Pancreas (tissue), 10 donors: ENCODE measurements at regions not wholly inside any gene's neighbourhood (a gene's known extent, or its start where the extent isn't known, plus 50 kb on each side); places are given as distances from the start of the nearest gene placed in this dataset.

Source experiments
- ATAC-seq, 4 donors: fragments of 200-7000 bp; cut with Tn5 transposase; one replicate each; pipeline versions ENCODE4 v1.8.0 to v1.9.1; 2020; ENCODE audit warnings: mild to moderate bottlenecking in 4 of 4, moderate library complexity in 4 of 4
- DNase-seq, 6 donors: peaks; one replicate each; pipeline ENCODE4 v3.0.0-alpha.2; 2020
- FAIRE-seq: peaks from 2 replicates; lab custom pipeline; 2012; peaks lifted over from hg19 to GRCh38; lab: Jason Lieb, UNC
- H3K27ac ChIP-seq, 4 donors: fragments of 200-600 bp; sonication (generic); 1 replicate in 3 of 4; 2 replicates in 1 of 4; pipeline versions ENCODE4 v1.5.0 to v1.8.0; 2020
- H3K27me3 ChIP-seq, 4 donors: fragments of 200-600 bp; one replicate each; pipeline ENCODE4 v1.8.0; 2021
- H3K36me3 ChIP-seq, 3 donors: fragments of 200-600 bp; sonication (generic) in 1 of 3; one replicate each; pipeline versions ENCODE4 v1.5.0 to v1.8.0; 2020 to 2021
- H3K4me1 ChIP-seq, 3 donors: fragments of 200-600 bp; one replicate each; pipeline ENCODE4 v1.8.0; 2021
- H3K4me3 ChIP-seq, 4 donors: fragments of 200-600 bp; sonication (generic) in 2 of 4; one replicate each; pipeline versions ENCODE4 v1.5.0 to v1.8.0; 2020 to 2021
- H3K9me3 ChIP-seq, 4 donors: fragments of 200-600 bp; one replicate each; pipeline ENCODE4 v1.8.0; 2021
- WGBS, 2 donors: extraction: QIAGEN DNeasy Blood & Tissue Kit; methylation state at CpG; one replicate each; pipeline ENCODE4 v1.1.7; 2013; 5-methylcytosine and 5-hydroxymethylcytosine counted together
- intact Hi-C, 3 donors: fragments of 100-400 bp; cut with DNase I; formaldehyde crosslinking; loops; one replicate each; pipeline versions ENCODE4 v1.11.1 to v1.14.2; 2022
- TF ChIP-seq, protein P1 (sequence below), 4 donors: fragments of 200-600 bp; sonication (generic) in 3 of 4; IDR thresholded peaks; one replicate each; pipeline versions ENCODE4 v1.5.0 to v1.8.0; 2021; ENCODE audit warnings: antibody characterized with exemption in 4 of 4
- donor health status: healthy with polysubstance abuse.
- donor health status: DM: no; HTN: no; CAD: no; lungs with moderate emphysema.
- donor health status: DM: no; HTN: no; CAD: no.
- donor health status: control.
- donor health status: control.
- donor health status: Bipolar disorder and iron deficiency.
- donor health status: DM: yes; HTN: yes; CAD: no.
- donor health status: DM: no; HTN: no; CAD: no.
- donor health status: DM: no; HTN: no; CAD: no.
- donor health status: DM: yes; HTN: yes; CAD: no.

GRCh38 chr6:140917911-140918310 lies 1214.8 kb upstream of the GJE1 start:
- ATAC-seq (no peak), FAIRE-seq (no peak)

GRCh38 chr6:140915551-140915950 lies 1217.2 kb upstream of the GJE1 start:
- H3K27ac ChIP-seq = no peak overlapping the region
- H3K36me3 ChIP-seq = no peaks in the 10 kb centered on the region
- ATAC-seq = no peak
- H3K4me3 ChIP-seq = no peak overlapping the region
- no peak for FAIRE-seq
- H3K9me3 ChIP-seq = no peaks in the 10 kb centered on the region
- DNase-seq = no peak
- 51 to 55% methylated on average over 3 of the region's 3 CpGs for WGBS, 2 donors
- H3K4me1 ChIP-seq = no peaks in the 10 kb centered on the region
- intact Hi-C loops = loop anchor here in 1 of 3 donors (10.0 kb wide), 1 partner anchor 1541 kb away; the partner anchor contains the start of gene CITED2
- H3K27me3 ChIP-seq = no peaks in the 10 kb centered on the region
- TF ChIP-seq, protein P1, sequence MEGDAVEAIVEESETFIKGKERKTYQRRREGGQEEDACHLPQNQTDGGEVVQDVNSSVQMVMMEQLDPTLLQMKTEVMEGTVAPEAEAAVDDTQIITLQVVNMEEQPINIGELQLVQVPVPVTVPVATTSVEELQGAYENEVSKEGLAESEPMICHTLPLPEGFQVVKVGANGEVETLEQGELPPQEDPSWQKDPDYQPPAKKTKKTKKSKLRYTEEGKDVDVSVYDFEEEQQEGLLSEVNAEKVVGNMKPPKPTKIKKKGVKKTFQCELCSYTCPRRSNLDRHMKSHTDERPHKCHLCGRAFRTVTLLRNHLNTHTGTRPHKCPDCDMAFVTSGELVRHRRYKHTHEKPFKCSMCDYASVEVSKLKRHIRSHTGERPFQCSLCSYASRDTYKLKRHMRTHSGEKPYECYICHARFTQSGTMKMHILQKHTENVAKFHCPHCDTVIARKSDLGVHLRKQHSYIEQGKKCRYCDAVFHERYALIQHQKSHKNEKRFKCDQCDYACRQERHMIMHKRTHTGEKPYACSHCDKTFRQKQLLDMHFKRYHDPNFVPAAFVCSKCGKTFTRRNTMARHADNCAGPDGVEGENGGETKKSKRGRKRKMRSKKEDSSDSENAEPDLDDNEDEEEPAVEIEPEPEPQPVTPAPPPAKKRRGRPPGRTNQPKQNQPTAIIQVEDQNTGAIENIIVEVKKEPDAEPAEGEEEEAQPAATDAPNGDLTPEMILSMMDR (IDR thresholded peaks at IDR 0.05) = no peak

More at GRCh38 chr6:140917911-140918310, 1214.8 kb upstream of the GJE1 start:
- no peaks in the 10 kb centered on the region for H3K27me3 ChIP-seq
- H3K27ac ChIP-seq = no peak overlapping the region
- H3K9me3 ChIP-seq = no peaks in the 10 kb centered on the region
- no peak overlapping the region for H3K4me3 ChIP-seq
- no peaks in the 10 kb centered on the region for H3K4me1 ChIP-seq
- intact Hi-C loops = loop anchor here in 1 of 3 donors (10.0 kb wide), 1 partner anchor 1543 kb away; the partner anchor contains the start of gene CITED2
- TF ChIP-seq, protein P1 (IDR thresholded peaks at IDR 0.05) = no peak
- whole genome bisulfite sequencing, 2 donors = 15 to 21% methylated on average over 2 of the region's 2 CpGs
- DNase-seq = no peak
- no peaks in the 10 kb centered on the region for H3K36me3 ChIP-seq

DNA sequence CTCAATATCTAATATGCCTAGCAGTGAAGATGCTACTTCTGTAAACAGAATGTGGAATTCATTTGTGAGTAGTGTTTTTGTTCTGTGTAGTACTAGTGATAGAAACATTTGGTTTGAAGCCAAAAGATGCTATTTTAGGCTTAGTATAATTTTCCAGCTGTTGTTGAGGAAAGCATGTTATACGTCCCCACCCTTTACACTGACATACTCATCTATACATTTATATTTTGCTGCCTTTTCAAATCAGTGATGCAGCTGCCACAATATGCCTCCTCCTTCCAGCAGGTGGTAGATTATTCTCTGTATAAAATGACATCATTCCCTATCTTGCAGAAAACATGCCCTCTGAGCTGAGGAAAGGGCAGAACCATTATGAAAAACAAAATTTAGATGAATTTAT lies 1217.6 kb upstream of the GJE1 start:
- H3K27ac ChIP-seq = no peak overlapping the region
- TF ChIP-seq, protein P1 (IDR thresholded peaks at IDR 0.05) = no peak
- ATAC-seq = no peak
- no peak for FAIRE-seq
- no peaks in the 10 kb centered on the region for H3K4me1 ChIP-seq
- H3K4me3 ChIP-seq = no peak overlapping the region
- H3K36me3 ChIP-seq = no peaks in the 10 kb centered on the region
- intact Hi-C loops = loop anchor here in 1 of 3 donors (10.0 kb wide), 1 partner anchor 1540 kb away; the partner anchor contains the start of gene CITED2
- H3K27me3 ChIP-seq = no peaks in the 10 kb centered on the region
- WGBS, 2 donors = 62 to 69% methylated on average over 1 of the region's 1 CpG
- H3K9me3 ChIP-seq = no peaks in the 10 kb centered on the region
- no peak for DNase-seq

- DNase-seq (no peak), ATAC-seq (no peak), FAIRE-seq (no peak)
- Histone ChIP-seq H3K27me3 (no peaks in the 10 kb centered on the region), H3K4me3 (no peak overlapping the region), H3K9me3 (no peaks in the 10 kb centered on the region), H3K36me3 (no peaks in the 10 kb centered on the region), H3K4me1 (no peaks in the 10 kb centered on the region), H3K27ac (no peak overlapping the region)
- intact Hi-C loops = loop anchor here in 1 of 3 donors (10.0 kb wide), 1 partner anchor 1538 kb away; the partner anchor contains the start of gene CITED2
- TF ChIP-seq, protein P1 (IDR thresholded peaks at IDR 0.05) = no peak
- WGBS, 2 donors = 55 to 69% methylated on average over 3 of the region's 3 CpGs
These were observed 1220.0 kb upstream of the GJE1 start for GRCh38 chr6:140912686-140913085.

DNA sequence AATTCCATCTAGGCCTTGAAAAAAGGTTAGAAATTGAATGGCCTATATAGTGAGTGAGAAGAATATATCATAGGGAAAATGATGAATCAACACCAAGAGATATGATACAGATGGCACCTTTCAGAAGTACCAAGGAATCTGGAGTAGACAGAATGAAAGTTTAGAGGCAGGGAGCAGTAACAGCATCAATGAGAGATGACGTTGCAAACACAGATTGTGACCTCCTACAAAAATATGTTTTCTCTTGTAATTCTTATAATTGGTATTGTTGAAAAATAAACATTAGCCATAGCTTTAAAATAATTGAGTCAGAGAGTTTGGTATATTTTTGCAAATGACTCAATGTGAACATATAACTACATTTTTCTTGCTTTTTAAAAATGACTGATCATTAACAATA lies 1223.1 kb upstream of the GJE1 start:
- no peaks in the 10 kb centered on the region for H3K9me3 ChIP-seq
- intact Hi-C loops = loop anchor here in 1 of 3 donors (10.0 kb wide), 1 partner anchor 1535 kb away; the partner anchor contains the start of gene CITED2
- no peak overlapping the region for H3K27ac ChIP-seq
- H3K4me1 ChIP-seq = no peaks in the 10 kb centered on the region
- no peak for ATAC-seq
- no peaks in the 10 kb centered on the region for H3K36me3 ChIP-seq
- FAIRE-seq = no peak
- TF ChIP-seq, protein P1 (IDR thresholded peaks at IDR 0.05) = no peak
- DNase-seq = no peak
- WGBS, 2 donors = 62 to 70% methylated on average over 1 of the region's 1 CpG
- H3K4me3 ChIP-seq = no peak overlapping the region
- no peaks in the 10 kb centered on the region for H3K27me3 ChIP-seq
